ENCODE measurements at regions not wholly inside any gene's neighbourhood (a gene's known extent, or its start where the extent isn't known, plus 50 kb on each side); places are given as distances from the start of the nearest gene placed in this dataset.

DNA sequence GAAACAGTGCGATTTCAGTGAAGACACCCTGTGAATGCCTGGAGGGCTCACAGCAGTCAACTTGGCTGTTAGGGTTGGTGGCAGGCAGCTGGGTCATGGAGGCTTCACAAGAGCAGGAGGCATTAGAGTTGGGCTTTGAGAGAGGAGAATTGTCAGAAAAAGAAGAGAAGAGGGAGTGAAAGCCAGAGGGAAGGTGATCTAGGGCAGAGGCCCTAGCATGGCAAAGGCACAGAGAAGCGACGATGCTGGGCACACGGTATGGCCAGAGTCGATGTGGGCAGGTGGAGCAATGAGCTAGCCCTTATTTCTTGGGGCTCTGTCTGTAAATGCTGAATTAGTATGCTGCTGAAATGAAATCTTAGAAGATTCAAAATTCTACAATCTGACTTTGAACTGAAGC, 52.6 kb upstream of the OLFM4 start:
- no peak for DNase-seq (ENCODE audit: low read depth in 3 of 3)

- no peak for DNase-seq (ENCODE audit: low read depth in 3 of 3)
These were observed 53.5 kb upstream of the OLFM4 start for GRCh38 chr13:52975161-52975560.

DNA sequence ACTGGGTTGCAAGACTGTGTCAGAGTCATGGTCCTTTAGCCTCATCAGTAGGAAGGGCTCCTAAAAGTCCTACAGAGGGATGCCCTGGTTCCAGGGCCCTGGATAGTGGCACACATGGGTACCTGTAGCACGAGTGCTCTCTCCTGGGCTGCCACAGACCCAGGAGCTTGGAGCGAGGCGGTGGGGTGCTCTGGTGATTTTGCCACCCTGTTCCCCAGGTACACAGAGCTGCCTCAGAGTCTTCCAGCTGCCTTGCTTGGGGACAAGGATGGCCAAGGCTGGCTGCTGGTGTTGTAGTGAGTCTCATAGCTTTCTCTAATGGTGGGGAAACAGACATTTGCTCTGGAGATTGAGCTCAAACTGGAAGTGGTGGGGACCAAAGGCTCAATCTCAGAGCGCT, 53.9 kb upstream of the OLFM4 start:
- no peak for DNase-seq (ENCODE audit: low read depth in 3 of 3)

DNA sequence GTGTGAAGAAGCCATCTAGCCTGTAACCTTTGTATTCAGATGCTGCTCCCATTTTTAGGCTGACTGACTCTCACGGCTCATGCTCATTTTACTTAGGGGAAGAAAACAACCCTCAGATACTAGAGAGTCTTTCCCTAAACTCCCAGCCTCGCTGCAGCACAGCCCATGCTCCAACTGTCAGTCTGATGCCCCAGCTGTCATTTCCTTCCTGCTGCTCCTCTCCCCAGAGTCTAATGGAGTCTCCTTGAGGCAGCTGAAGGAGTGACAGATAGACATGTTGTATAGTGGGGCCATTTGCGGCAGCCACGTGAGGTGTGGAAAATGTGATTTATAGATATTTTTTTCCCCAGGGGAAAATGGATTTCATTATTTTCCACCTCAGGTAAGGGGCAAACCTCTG, 59.2 kb upstream of the OLFM4 start:
- DNase-seq (ENCODE audit: low read depth in 3 of 3) = no peak

DNA sequence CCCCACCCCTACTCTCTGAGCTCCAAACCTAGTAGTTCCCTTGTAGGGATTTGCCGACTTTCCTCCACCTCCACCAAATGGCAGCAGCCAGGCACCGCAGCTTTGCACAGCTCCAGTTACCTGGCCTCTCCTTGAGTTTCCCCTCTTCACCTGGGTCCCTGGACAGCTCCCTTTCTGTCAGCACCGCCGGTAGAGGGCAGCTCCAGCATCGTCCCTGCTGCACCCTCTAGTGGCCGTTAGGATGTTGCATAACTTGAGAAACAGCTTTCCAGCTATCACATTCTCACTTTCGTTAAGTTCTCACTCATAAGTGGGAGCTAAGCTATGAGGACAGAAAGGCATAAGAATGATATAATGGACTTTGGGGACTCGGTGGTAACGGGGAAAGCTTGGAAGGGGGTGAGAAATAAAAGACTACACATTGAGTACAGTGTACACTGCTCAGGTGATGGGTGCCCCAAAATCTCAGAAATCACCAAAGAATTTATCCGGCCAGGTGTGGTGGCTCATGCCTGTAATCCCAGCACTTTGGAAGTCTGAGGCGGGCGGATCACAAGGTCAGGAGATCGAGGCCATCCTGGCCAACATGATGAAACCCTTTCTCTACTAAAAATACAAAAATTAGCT, 60.4 kb upstream of the OLFM4 start:
- DNase-seq (ENCODE audit: low read depth in 3 of 3) = peak; percentile 23 to 50 (median 35)

DNA sequence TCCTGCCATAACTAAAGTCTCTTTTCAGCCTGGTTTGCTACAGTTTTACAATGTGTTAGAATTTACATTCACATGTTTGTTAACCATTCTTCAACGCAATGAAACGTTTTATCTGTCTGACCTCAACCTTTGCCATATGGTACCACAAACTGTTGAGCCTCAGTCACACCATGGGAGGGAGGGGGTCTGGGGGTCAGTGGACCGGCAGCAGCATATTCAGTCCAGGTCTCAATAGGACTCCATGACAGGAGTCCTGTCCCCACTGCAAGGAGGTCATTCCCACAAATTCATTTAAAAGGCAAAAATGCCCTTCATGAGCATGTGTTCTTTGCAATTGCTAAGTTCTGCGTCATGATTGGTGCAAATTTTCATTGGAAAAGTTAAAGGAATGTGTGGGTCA, 66.6 kb upstream of the OLFM4 start:
- DNase-seq (ENCODE audit: low read depth in 3 of 3) = no peak

DNA sequence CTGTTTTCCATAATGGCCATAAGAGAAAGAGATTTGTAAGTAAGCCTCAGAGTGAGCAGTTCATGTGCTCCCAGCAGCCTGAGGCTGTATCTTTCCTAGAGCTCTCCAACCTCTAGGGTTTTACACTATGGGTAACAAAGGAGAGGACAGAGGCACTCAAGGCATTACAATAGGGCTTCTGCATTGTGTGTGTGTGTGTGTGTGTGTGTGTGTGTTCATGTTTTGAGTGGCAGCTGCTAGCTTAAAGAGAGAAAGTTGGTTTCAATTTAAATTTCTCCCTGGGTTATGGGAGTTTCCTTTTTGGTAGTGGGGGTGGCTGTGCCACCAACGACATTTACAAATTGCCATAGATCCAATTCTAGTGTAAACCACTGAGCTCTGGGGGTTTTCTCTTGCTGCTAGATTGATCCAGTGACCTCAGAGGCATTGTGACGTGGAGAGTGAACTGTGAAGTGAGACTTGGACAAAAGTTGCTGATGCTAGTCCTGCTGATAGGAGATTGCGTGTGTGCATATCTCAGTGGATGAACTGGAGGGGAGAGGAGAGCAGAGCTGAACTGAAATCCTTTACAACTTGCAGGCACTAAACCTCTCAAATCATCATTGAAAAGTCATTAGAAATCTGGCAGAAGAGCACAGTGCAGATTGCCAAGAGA, 67.2 kb upstream of the OLFM4 start:
- DNase-seq (ENCODE audit: low read depth in 3 of 3) = no peak

DNA sequence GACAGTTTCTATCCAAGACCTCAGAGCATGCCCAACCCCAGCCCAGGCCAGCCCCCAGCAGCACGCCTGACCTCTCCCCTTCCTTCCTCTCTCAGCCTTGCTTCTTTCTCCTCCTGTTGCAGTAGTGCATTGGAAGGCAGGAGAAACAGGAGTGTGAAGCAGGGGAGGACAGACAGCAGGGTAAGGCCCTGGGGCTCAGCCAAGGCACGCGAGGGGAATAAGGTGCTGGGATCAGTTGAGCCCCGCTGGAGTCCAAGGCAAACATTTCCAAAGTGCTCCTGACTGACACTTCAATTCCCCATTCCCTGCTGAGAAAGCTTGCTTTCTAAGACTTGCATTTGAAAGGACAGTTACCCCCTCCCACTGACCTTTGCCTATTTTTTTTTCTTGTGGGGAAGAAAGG, 73.1 kb upstream of the OLFM4 start:
- DNase-seq (ENCODE audit: low read depth in 3 of 3) = no peak

- no peak for DNase-seq (ENCODE audit: low read depth in 3 of 3)
These were observed 73.8 kb upstream of the OLFM4 start for GRCh38 chr13:52954838-52955237.

GRCh38 chr13:52950436-52950956, 78.1 kb upstream of the OLFM4 start:
- no peak for DNase-seq (ENCODE audit: low read depth in 3 of 3)

GRCh38 chr13:52949742-52950141, 78.9 kb upstream of the OLFM4 start:
- DNase-seq (ENCODE audit: low read depth in 3 of 3) = no peak

DNA sequence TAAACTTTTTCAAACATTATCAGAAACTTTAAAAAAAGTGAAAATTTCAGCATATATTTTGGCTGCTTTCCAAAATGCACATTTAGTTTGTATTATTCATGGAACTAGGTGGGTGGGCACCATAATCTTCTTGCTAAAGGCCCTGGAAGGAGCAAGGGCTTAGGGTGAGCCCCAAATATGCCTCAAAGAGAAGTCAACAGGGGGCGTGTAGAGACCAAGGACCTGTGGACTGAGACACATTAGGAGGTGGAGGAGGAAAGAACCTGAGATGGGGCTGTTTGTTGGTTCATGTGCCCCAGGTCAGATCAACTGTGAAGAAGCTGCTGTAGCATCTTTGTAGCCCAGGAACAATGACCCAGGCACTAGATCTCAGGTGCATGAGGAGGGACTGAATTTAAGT, 79.6 kb upstream of the OLFM4 start:
- DNase-seq (ENCODE audit: low read depth in 3 of 3) = no peak

- no peak for DNase-seq (ENCODE audit: low read depth in 3 of 3)
These were observed 80.7 kb upstream of the OLFM4 start for GRCh38 chr13:52947921-52948373.

- no peak for DNase-seq (ENCODE audit: low read depth in 3 of 3)
These were observed 83.3 kb upstream of the OLFM4 start for GRCh38 chr13:52945348-52945747.

- DNase-seq (ENCODE audit: low read depth in 3 of 3) = no peak
These were observed 83.9 kb upstream of the OLFM4 start for GRCh38 chr13:52944697-52945096.

- DNase-seq (ENCODE audit: low read depth in 3 of 3) = no peak
These were observed 89.6 kb upstream of the PCDH8 start for GRCh38 chr13:52938065-52938464.

DNA sequence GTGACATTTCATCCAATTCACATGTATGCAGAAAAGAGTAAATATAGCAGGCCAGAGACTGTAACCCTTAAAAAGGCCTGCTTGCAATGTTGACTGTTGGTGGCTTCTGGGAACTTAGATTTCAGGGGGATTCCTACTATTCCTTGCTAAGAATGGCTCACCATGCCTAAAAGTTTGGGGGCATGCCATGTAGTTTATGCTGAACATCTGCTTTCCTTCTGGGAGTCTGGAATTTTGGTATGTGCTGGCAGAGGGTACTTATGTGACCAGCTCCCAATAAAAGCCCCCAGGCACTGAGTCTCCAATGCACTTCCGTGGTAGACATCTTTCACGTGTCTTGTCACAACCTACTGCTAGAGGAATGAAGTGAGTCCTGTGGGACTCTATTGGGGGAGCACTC, 88.4 kb upstream of the PCDH8 start:
- DNase-seq (ENCODE audit: low read depth in 3 of 3) = no peak

GRCh38 chr13:52934258-52934657, 85.8 kb upstream of the PCDH8 start:
- no peak for DNase-seq (ENCODE audit: low read depth in 3 of 3)

DNA sequence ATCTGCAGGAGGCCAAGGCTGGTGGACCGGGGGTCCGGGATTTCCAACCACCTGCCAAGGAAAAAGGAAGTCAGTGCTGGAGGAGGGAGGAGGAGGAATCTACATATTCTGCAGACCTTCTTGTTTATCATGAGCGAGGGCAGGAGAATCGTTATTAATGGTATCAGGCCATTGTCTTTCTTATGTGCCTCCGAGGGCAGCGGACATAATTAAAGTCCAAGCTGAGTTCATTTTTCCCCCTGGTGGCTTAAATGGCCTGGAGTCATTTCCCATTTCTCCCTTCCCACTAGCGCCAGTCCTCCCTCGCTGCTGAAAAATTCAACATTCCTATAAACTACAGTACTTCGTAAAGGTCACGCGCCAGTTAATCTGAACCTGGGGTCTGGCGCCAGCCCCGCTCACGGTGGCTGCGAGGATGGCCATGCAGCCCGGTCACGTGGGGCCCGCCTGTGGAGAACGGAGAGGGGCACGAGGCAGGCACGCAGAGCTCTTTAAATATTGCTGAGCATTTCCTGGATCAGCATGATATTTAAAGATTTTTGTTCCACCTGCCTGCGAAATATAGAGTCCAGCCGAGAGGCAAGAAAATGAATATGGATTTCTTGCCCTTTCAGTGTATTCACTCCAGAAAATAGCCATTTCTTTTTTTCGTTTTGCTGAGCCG, 85.2 kb upstream of the PCDH8 start:
- DNase-seq (ENCODE audit: low read depth in 3 of 3) = no peak

GRCh38 chr13:52933099-52933498, 84.7 kb upstream of the PCDH8 start:
- no peak for DNase-seq (ENCODE audit: low read depth in 3 of 3)

DNA sequence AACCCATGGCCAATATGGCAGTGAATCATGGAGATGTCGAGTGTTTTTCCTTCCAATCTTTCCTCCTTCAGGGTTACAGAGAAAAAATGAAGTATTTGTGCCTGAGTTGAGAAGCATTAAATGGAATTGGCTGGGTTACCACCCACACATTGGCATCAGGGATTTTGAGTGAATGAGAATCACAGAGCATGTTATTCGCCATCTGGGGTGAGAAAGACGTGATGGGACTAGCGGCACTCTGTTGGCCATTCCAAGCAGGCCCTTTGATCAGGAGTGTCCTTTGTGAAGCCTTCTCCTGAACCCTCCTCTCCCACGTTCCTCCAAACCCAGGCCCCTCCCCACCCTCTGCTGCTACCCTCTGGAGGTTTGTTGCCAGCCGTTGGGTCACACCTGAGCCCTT, 84.2 kb upstream of the PCDH8 start:
- DNase-seq (ENCODE audit: low read depth in 3 of 3) = no peak

DNA sequence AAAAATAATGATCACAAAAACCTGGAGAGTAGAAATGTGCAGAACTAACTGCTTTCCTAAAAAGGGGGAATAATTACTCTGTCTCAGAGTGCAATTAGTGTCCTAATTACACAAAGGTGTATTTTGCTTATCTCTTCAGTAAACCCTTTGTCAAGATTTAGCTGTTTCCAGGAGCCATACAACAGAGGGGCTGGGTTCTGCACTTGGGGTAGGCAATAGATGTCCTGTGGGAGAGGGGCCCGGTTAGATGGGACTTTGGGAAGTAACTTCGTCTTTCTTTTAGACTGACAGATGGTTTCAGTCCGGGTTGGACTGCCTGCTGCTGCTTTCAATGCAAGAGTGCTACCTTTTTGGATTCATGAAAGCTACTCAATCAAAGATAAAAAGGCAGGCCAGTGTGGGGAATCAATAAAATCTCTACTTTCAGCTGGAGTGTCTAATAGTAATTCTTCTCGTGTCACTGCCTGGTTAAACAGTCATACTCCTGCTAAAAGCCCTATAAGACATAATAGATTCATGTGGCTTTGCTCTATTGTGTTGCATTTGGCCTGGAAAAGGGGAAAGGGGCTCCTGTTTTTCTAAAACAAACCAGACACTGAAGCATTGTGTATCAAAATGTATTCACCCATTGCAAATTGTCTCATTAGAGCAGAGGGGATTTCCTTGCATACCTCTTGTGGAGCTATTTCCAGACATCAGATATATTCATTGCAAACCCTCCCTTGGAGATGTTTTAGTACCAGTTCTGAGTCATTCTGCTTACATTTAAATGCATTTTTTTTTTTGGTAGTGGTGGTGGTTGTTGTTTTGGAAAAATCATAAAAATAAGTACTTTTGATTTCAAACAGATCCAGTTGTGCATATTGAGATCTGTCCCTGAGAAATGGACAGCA, 83.3 kb upstream of the PCDH8 start:
- no peak for DNase-seq (ENCODE audit: low read depth in 3 of 3)
